ENCODE measurements at regions not wholly inside any gene's neighbourhood (a gene's known extent, or its start where the extent isn't known, plus 50 kb on each side); places are given as distances from the start of the nearest gene placed in this dataset. TPM values are rescaled to one million over a fixed set of nuclear protein-coding genes. Genes with fewer than 3 reads are reported as not detected.

- DNase-seq (ENCODE audit: extremely low spot score in 2 of 2) = no peak
- no peaks in the 10 kb centered on the region for H3K9me3 ChIP-seq
- H3K4me1 ChIP-seq = no peaks in the 10 kb centered on the region
- TF ChIP-seq CTCF (IDR thresholded peaks at IDR 0.05) (no peak), POLR2A (IDR thresholded peaks at IDR 0.05) (no peak), POLR2AphosphoS5 (IDR thresholded peaks at IDR 0.05; ENCODE audit: insufficient read depth in 1 of 2, low read depth in 1 of 2) (no peak)
- H3K36me3 ChIP-seq = no peaks in the 10 kb centered on the region
- no peak overlapping the region for H3K27ac ChIP-seq
- H3K4me3 ChIP-seq = no peak overlapping the region
- intact Hi-C loops (cut with DNase I) = no loop called here
- no peaks in the 10 kb centered on the region for H3K27me3 ChIP-seq
Observed at GRCh38 chr3:67706934-67707333, 52.5 kb upstream of the SUCLG2 start.

DNA sequence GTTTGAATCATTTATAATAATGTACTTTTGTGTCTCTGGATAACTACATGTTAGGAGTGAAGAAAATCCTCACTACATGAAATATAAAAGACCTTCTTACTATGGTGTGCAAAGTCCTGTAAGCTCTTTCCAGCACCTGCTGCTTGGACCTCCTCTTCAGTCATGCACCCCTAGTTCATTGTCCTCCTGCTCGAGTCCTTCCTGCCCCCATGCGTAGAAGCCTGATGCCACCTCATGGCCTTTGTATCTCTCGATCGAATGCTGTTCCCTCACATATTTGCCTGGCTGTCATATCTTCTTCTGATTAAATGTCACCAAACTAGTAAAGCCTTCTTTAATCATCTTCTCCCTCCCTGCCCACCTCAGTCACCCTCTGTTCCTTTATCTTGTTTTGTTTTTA, 49.9 kb upstream of the SUCLG2 start:
- H3K36me3 ChIP-seq = no peaks in the 10 kb centered on the region
- intact Hi-C loops (cut with DNase I) = no loop called here
- no peaks in the 10 kb centered on the region for H3K27me3 ChIP-seq
- H3K9me3 ChIP-seq = no peaks in the 10 kb centered on the region
- DNase-seq (ENCODE audit: extremely low spot score in 2 of 2) = no peak
- no peak overlapping the region for H3K4me3 ChIP-seq
- no peak overlapping the region for H3K27ac ChIP-seq
- no peak for TF ChIP-seq POLR2A (IDR thresholded peaks at IDR 0.05)
- TF ChIP-seq POLR2AphosphoS5 (IDR thresholded peaks at IDR 0.05; ENCODE audit: insufficient read depth in 1 of 2, low read depth in 1 of 2) = no peak
- no peak for TF ChIP-seq CTCF (IDR thresholded peaks at IDR 0.05)
- H3K4me1 ChIP-seq = no peaks in the 10 kb centered on the region

Small RNA genes in the stretch of these regions (small RNA-seq; reads per million reads assigned to genes)
- gene AC107626.1 = not detected

All from vagina (tissue), 2 donors.